ENCODE measurements at regions not wholly inside any gene's neighbourhood (a gene's known extent, or its start where the extent isn't known, plus 50 kb on each side); places are given as distances from the start of the nearest gene placed in this dataset.

GRCh38 chr3:150222691-150223489 is 185.2 kb upstream of the TSC22D2 start:
- no peak for TF ChIP-seq CTCF (IDR thresholded peaks at IDR 0.05; ENCODE audit: insufficient read depth, low read depth, low read length)
- DNase-seq (ENCODE audit: low read depth): no peak
- Histone ChIP-seq H3K36me3 (ENCODE audit: control insufficient read depth, insufficient read depth, low read length) (no peaks in the 10 kb centered on the region), H3K4me3 (ENCODE audit: low read depth, low read length) (no peak overlapping the region), H3K27me3 (ENCODE audit: control insufficient read depth, insufficient read depth, low read length) (no peaks in the 10 kb centered on the region)
- CTCF ChIA-PET: interaction anchor here (0.8 to 6.0 kb wide), 6 partner anchors 12 to 343 kb away, joined by 3 to 30 read pairs (median 6); no protein-coding TSS in a partner anchor
- POLR2A ChIA-PET: no interaction called here

- Histone ChIP-seq H3K4me3 (ENCODE audit: low read depth, low read length) (no peak overlapping the region), H3K27me3 (ENCODE audit: control insufficient read depth, insufficient read depth, low read length) (no peaks in the 10 kb centered on the region), H3K36me3 (ENCODE audit: control insufficient read depth, insufficient read depth, low read length) (no peaks in the 10 kb centered on the region)
- no peak for DNase-seq (ENCODE audit: low read depth)
- CTCF ChIA-PET: interaction anchor here (0.6 to 6.0 kb wide), 4 partner anchors 255 to 342 kb away, joined by 3 to 30 read pairs (median 8); no protein-coding TSS in a partner anchor
- POLR2A ChIA-PET: no interaction called here
- TF ChIP-seq CTCF (IDR thresholded peaks at IDR 0.05; ENCODE audit: insufficient read depth, low read depth, low read length): no peak
These were observed 186.1 kb upstream of the TSC22D2 start for GRCh38 chr3:150221904-150222523.

GRCh38 chr3:150220799-150221198 is 187.3 kb upstream of the TSC22D2 start:
- ChIA-PET POLR2A (no interaction called here), CTCF (interaction anchor here (0.9 to 5.9 kb wide), 9 partner anchors 9 to 455 kb away, joined by 3 to 38 read pairs (median 5); no protein-coding TSS in a partner anchor)
- no peak for TF ChIP-seq CTCF (IDR thresholded peaks at IDR 0.05; ENCODE audit: insufficient read depth, low read depth, low read length)
- H3K36me3 ChIP-seq (ENCODE audit: control insufficient read depth, insufficient read depth, low read length): no peaks in the 10 kb centered on the region
- H3K4me3 ChIP-seq (ENCODE audit: low read depth, low read length): peak overlapping the region; percentile 28
- DNase-seq (ENCODE audit: low read depth): no peak
- no peaks in the 10 kb centered on the region for H3K27me3 ChIP-seq (ENCODE audit: control insufficient read depth, insufficient read depth, low read length)

- CTCF ChIA-PET: interaction anchor here (0.9 to 5.9 kb wide), 10 partner anchors 8 to 340 kb away, joined by 3 to 38 read pairs (median 6); no protein-coding TSS in a partner anchor
- no peak for DNase-seq (ENCODE audit: low read depth)
- POLR2A ChIA-PET: no interaction called here
These were observed 188.1 kb upstream of the TSC22D2 start for GRCh38 chr3:150220041-150220440.

More at GRCh38 chr3:150220041-150220440, 188.1 kb upstream of the TSC22D2 start:
- H3K27me3 ChIP-seq (ENCODE audit: control insufficient read depth, insufficient read depth, low read length): no peaks in the 10 kb centered on the region
- H3K36me3 ChIP-seq (ENCODE audit: control insufficient read depth, insufficient read depth, low read length): no peaks in the 10 kb centered on the region
- TF ChIP-seq CTCF (IDR thresholded peaks at IDR 0.05; ENCODE audit: insufficient read depth, low read depth, low read length): no peak
- no peak overlapping the region for H3K4me3 ChIP-seq (ENCODE audit: low read depth, low read length)
